Limb (tissue), 2 donors: ENCODE measurements at regions not wholly inside any gene's neighbourhood (a gene's known extent, or its start where the extent isn't known, plus 50 kb on each side); places are given as distances from the start of the nearest gene placed in this dataset.

Source experiments
- DNase-seq, 2 donors: peaks; one replicate each; pipeline ENCODE4 v3.0.0-alpha.2; 2016; ENCODE audit errors: extremely low spot score in 2 of 2

GRCh38 chr11:90874986-90875385 lies 652.1 kb upstream of the CHORDC1 start:
- no peak for DNase-seq

- DNase-seq = no peak
Measured at GRCh38 chr11:90874281-90874680, 651.4 kb upstream of the CHORDC1 start.

- DNase-seq = no peak
Measured at GRCh38 chr11:90867416-90867815, 644.6 kb upstream of the CHORDC1 start.

- DNase-seq = no peak
Measured at GRCh38 chr11:90856790-90857189, 633.9 kb upstream of the CHORDC1 start.

- DNase-seq = no peak
Measured at GRCh38 chr11:90855531-90855930, 632.7 kb upstream of the CHORDC1 start.

GRCh38 chr11:90851196-90851595 lies 628.3 kb upstream of the CHORDC1 start:
- no peak for DNase-seq

- no peak for DNase-seq
Measured at GRCh38 chr11:90849312-90849711, 626.5 kb upstream of the CHORDC1 start.

GRCh38 chr11:90847268-90847886 lies 624.5 kb upstream of the CHORDC1 start:
- no peak for DNase-seq

GRCh38 chr11:90846628-90847027 lies 623.8 kb upstream of the CHORDC1 start:
- no peak for DNase-seq

GRCh38 chr11:90845799-90846198 lies 623.0 kb upstream of the CHORDC1 start:
- DNase-seq = no peak

GRCh38 chr11:90845126-90845525 lies 622.3 kb upstream of the CHORDC1 start:
- DNase-seq = no peak

GRCh38 chr11:90844041-90844440 lies 621.2 kb upstream of the CHORDC1 start:
- no peak for DNase-seq

GRCh38 chr11:90842681-90843080 lies 619.8 kb upstream of the CHORDC1 start:
- DNase-seq = no peak

GRCh38 chr11:90840071-90840470 lies 617.2 kb upstream of the CHORDC1 start:
- DNase-seq = no peak

- DNase-seq = no peak
Measured at GRCh38 chr11:90836031-90836430, 613.2 kb upstream of the CHORDC1 start.

- no peak for DNase-seq
Measured at GRCh38 chr11:90823446-90823845, 600.6 kb upstream of the CHORDC1 start.

GRCh38 chr11:90822996-90823395 lies 600.1 kb upstream of the CHORDC1 start:
- peak in 1 of 2 donors; percentile 30 for DNase-seq

- no peak for DNase-seq
Measured at GRCh38 chr11:90818196-90818745, 595.4 kb upstream of the CHORDC1 start.

GRCh38 chr11:90809581-90809980 lies 586.7 kb upstream of the CHORDC1 start:
- DNase-seq = no peak

- no peak for DNase-seq
Measured at GRCh38 chr11:90805172-90805571, 582.3 kb upstream of the CHORDC1 start.

GRCh38 chr11:90803831-90804230 lies 581.0 kb upstream of the CHORDC1 start:
- DNase-seq = no peak

- DNase-seq = no peak
Measured at GRCh38 chr11:90803366-90803765, 580.5 kb upstream of the CHORDC1 start.

- no peak for DNase-seq
Measured at GRCh38 chr11:90798769-90799168, 575.9 kb upstream of the CHORDC1 start.

GRCh38 chr11:90795746-90796145 lies 572.9 kb upstream of the CHORDC1 start:
- no peak for DNase-seq
